ENCODE measurements at regions not wholly inside any gene's neighbourhood (a gene's known extent, or its start where the extent isn't known, plus 50 kb on each side); places are given as distances from the start of the nearest gene placed in this dataset.

DNA sequence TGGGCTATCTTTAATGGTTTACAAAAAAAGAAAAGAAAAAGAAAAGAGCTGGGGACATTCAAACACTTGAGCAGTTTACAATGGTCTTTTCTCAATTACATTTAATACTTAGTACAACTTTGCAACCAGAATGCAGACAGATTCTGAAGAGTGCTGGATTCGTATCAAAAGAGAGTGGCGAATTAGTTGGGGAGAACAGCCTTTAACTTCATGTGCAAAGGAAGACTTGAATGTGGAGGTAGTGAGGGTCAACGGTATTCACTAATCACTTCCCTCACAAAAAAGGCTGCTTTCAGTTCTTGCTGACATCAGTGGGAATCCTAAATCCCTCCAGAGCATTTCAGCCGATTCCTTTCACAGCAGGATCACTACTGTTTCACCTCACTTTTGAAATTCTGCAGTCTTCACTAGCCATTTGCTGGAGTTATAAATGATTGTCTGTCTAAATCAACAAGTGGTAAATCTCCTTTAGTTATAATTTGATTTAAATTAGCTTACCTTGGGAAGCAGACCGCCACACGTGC is 323.0 kb upstream of the SEMA6D start:
- no peak for TF ChIP-seq POLR2A (IDR thresholded peaks at IDR 0.05)
- TF ChIP-seq, protein P1, sequence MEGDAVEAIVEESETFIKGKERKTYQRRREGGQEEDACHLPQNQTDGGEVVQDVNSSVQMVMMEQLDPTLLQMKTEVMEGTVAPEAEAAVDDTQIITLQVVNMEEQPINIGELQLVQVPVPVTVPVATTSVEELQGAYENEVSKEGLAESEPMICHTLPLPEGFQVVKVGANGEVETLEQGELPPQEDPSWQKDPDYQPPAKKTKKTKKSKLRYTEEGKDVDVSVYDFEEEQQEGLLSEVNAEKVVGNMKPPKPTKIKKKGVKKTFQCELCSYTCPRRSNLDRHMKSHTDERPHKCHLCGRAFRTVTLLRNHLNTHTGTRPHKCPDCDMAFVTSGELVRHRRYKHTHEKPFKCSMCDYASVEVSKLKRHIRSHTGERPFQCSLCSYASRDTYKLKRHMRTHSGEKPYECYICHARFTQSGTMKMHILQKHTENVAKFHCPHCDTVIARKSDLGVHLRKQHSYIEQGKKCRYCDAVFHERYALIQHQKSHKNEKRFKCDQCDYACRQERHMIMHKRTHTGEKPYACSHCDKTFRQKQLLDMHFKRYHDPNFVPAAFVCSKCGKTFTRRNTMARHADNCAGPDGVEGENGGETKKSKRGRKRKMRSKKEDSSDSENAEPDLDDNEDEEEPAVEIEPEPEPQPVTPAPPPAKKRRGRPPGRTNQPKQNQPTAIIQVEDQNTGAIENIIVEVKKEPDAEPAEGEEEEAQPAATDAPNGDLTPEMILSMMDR (IDR thresholded peaks at IDR 0.05), result no peak
- no peak for TF ChIP-seq EP300 (IDR thresholded peaks at IDR 0.05)
